HCT116 (cell line): ENCODE measurements at regions not wholly inside any gene's neighbourhood (a gene's known extent, or its start where the extent isn't known, plus 50 kb on each side); places are given as distances from the start of the nearest gene placed in this dataset.

Source experiments
- ATAC-seq: fragments of 200-7000 bp; cut with Tn5 transposase; 2 replicates; pipeline ENCODE4 v1.9.1; 2020; ENCODE audit warnings: mild to moderate bottlenecking, moderate library complexity
- BruUV-seq: library from RNA; stranded (reverse); fragments of 400-500 nt; replicated peaks from 2 replicates; lab custom pipeline; 2021; lab: Mats Ljungman, UMichigan
- CTCF ChIA-PET: fragments of 300-600 bp; sonication (Branson Sonifier 250); formaldehyde crosslinking; loops from one replicate; lab custom pipeline; 2021; ENCODE audit warnings: antibody characterized with exemption; lab: Charles Lee
- POLR2A ChIA-PET: fragments of 300-600, 350-600 bp; sonication (Branson Sonifier 250); formaldehyde crosslinking; loops from one replicate; lab custom pipeline; 2021; ENCODE audit warnings: antibody characterized with exemption; lab: Charles Lee
- RAD21 ChIA-PET, 2 experiments: fragments of 300-600 bp; sonication (Branson Sonifier 250); formaldehyde crosslinking; loops; one replicate each; lab custom pipeline; 2023; ENCODE audit warnings: low total read pairs in 2 of 2; ENCODE audit not compliant: uncharacterized antibody in 2 of 2, unreplicated experiment in 2 of 2, low non-redundant PET in 1 of 2; lab: Charles Lee
- DNase-seq: peaks from one replicate; pipeline ENCODE4 v3.0.0-alpha.2; 2010; ENCODE audit warnings: low read depth, low spot score
- H2AFZ ChIP-seq: fragments of 200-600 bp; shearing (Covaris generic), sonication (generic); 2 replicates; pipeline ENCODE4 v1.6.1; 2017; ENCODE audit warnings: low read depth, mixed run types, mixed read lengths, antibody characterized with exemption, low read length; ENCODE audit not compliant: poor library complexity, severe bottlenecking
- H3K27ac ChIP-seq: 2 replicates; pipeline ENCODE4 v1.5.1; 2012; ENCODE audit warnings: low read depth, low read length
- H3K27me3 ChIP-seq: fragments of 200-600 bp; sonication (generic); 2 replicates; pipeline ENCODE4 v1.6.1; 2016; ENCODE audit warnings: mixed run types, low read length, mixed read lengths; ENCODE audit not compliant: insufficient read depth
- H3K36me3 ChIP-seq, 2 experiments: fragments of 200-500 bp in 1 of 2; fragments of 200-600 bp in 1 of 2; sonication (Bioruptor generic) in 1 of 2; sonication (generic) in 1 of 2; 2 replicates each; pipeline versions ENCODE4 v1.5.1 to v1.6.1; 2014 to 2016; ENCODE audit warnings: low read length in 2 of 2, inconsistent platforms in 1 of 2, mixed read lengths in 1 of 2, mixed run types in 1 of 2; ENCODE audit not compliant: insufficient read depth in 2 of 2, control insufficient read depth in 1 of 2
- H3K4me1 ChIP-seq, 2 experiments: fragments of 200-600 bp in 1 of 2; sonication (generic) in 1 of 2; 2 replicates each; pipeline versions ENCODE4 v1.5.1 to v1.6.1; 2012 to 2017; ENCODE audit warnings: low read length in 2 of 2, inconsistent platforms in 1 of 2, mild to moderate bottlenecking in 1 of 2, mixed read lengths in 1 of 2, mixed run types in 1 of 2, moderate library complexity in 1 of 2; ENCODE audit not compliant: insufficient read depth in 2 of 2, control insufficient read depth in 1 of 2
- H3K4me2 ChIP-seq: fragments of 200-600 bp; sonication (generic); 2 replicates; pipeline ENCODE4 v1.6.1; 2017; ENCODE audit warnings: mixed run types, low read length, mixed read lengths
- H3K4me3 ChIP-seq, 2 experiments: fragments of 200-600 bp in 1 of 2; sonication (generic) in 1 of 2; replicated peaks in 1 of 2; 2 replicates each; pipeline ENCODE4 v1.5.1; 2011 to 2016; ENCODE audit warnings: low read length in 2 of 2, control low read depth in 1 of 2, low read depth in 1 of 2, mild to moderate bottlenecking in 1 of 2, mixed read lengths in 1 of 2, mixed run types in 1 of 2
- H3K79me2 ChIP-seq: fragments of 200-600 bp; sonication (generic); 2 replicates; pipeline ENCODE4 v1.6.1; 2017; ENCODE audit warnings: mild to moderate bottlenecking, mixed run types, low read length, moderate library complexity, mixed read lengths; ENCODE audit not compliant: insufficient read depth
- H3K9ac ChIP-seq: fragments of 200-600 bp; sonication (generic); 2 replicates; pipeline ENCODE4 v1.6.1; 2016; ENCODE audit warnings: low read length, mixed read lengths
- H3K9me2 ChIP-seq: fragments of 200-600 bp; sonication (generic), shearing (Covaris generic); 2 replicates; pipeline ENCODE4 v1.6.1; 2017; ENCODE audit warnings: mixed run types, mild to moderate bottlenecking, moderate library complexity; ENCODE audit not compliant: insufficient read depth
- H3K9me3 ChIP-seq, 2 experiments: fragments of 200-500 bp in 1 of 2; fragments of 200-600 bp in 1 of 2; sonication (Bioruptor generic) in 1 of 2; sonication (generic) in 1 of 2; 2 replicates each; pipeline ENCODE4 v1.6.1; 2014 to 2017; ENCODE audit warnings: low read length in 2 of 2, mixed read lengths in 2 of 2, inconsistent platforms in 1 of 2, low read depth in 1 of 2, mild to moderate bottlenecking in 1 of 2, mixed run types in 1 of 2, moderate library complexity in 1 of 2; ENCODE audit not compliant: control insufficient read depth in 1 of 2, insufficient read depth in 1 of 2
- H4K20me1 ChIP-seq: fragments of 200-600 bp; sonication (generic), shearing (Covaris generic); 2 replicates; pipeline ENCODE4 v1.6.1; 2017; ENCODE audit warnings: mixed run types, mild to moderate bottlenecking, moderate library complexity; ENCODE audit not compliant: insufficient read depth
- ATF3 ChIP-seq: IDR thresholded peaks from 2 replicates; pipeline ENCODE4 v1.6.1; 2012
- CBX3 ChIP-seq: IDR thresholded peaks from 2 replicates; pipeline ENCODE4 v1.6.1; 2012; ENCODE audit warnings: low read depth
- CEBPB ChIP-seq: IDR thresholded peaks from 2 replicates; pipeline ENCODE4 v1.6.1; 2012; ENCODE audit warnings: low read depth
- ELF1 ChIP-seq: IDR thresholded peaks from 2 replicates; pipeline ENCODE4 v1.6.1; 2012; ENCODE audit warnings: low read depth, borderline replicate concordance
- EZH2 ChIP-seq: fragments of 200-600 bp; sonication (generic); IDR thresholded peaks from 2 replicates; pipeline ENCODE4 v1.6.1; 2017; ENCODE audit warnings: antibody characterized with exemption, mixed run types
- EZH2phosphoT487 ChIP-seq: fragments of 200-600 bp; IDR thresholded peaks from 2 replicates; pipeline ENCODE4 v1.6.1; 2018; ENCODE audit warnings: antibody characterized with exemption, borderline replicate concordance
- JUND ChIP-seq: IDR thresholded peaks from 2 replicates; pipeline ENCODE4 v1.6.1; 2012
- POLR2AphosphoS5 ChIP-seq: IDR thresholded peaks from 2 replicates; pipeline ENCODE4 v1.6.1; 2011; ENCODE audit warnings: mild to moderate bottlenecking, low read depth, low read length, moderate library complexity
- SP1 ChIP-seq: IDR thresholded peaks from 2 replicates; pipeline ENCODE4 v1.6.1; 2012; ENCODE audit warnings: low read depth
- TCF7L2 ChIP-seq: IDR thresholded peaks from 2 replicates; pipeline ENCODE4 v1.7.0; 2011; ENCODE audit warnings: borderline replicate concordance, inconsistent platforms; ENCODE audit not compliant: insufficient read depth, insufficient read length; ENCODE audit errors: extremely low read depth
- YY1 ChIP-seq: IDR thresholded peaks from 2 replicates; pipeline ENCODE4 v1.6.1; 2011; ENCODE audit warnings: low read length, low read depth, moderate library complexity, mild to moderate bottlenecking; ENCODE audit not compliant: insufficient replicate concordance; ENCODE audit errors: extremely low read depth
- ZFX ChIP-seq: fragments of 450-650 bp; IDR thresholded peaks from 2 replicates; pipeline ENCODE4 v1.6.1; 2017
- intact Hi-C: fragments of 100-400 bp; cut with micrococcal nuclease; formaldehyde crosslinking; loops from 2 replicates; pipeline ENCODE4 v1.10.0; 2022
- TF ChIP-seq, protein P1 (sequence below): IDR thresholded peaks from 2 replicates; pipeline ENCODE4 v1.6.1; 2012
- TF ChIP-seq, protein P2 (sequence below): IDR thresholded peaks from 2 replicates; pipeline ENCODE4 v1.6.1; 2011; ENCODE audit warnings: mild to moderate bottlenecking, low read length, moderate library complexity; ENCODE audit not compliant: insufficient replicate concordance; ENCODE audit errors: extremely low read depth

DNA sequence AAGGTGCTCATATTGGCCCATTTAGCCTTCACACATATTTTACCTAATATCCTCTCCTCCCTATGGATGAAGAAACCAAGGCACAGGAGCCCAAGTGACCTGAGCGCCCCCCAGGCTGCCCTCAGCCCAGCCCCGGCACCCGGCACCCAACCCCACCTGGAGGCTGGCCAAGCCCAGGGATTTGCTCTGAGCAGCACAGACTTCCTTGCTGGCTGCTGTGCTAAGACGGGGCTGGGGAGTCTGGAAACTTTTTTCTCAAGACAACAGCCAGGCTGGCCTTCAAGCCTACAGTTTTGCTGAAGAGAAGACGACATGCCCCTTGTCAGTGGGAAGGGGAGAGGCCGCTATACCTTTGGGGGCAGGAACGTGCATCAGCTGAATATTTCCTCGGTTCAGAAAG lies 52.7 kb upstream of the LAMA1 start:
- RAD21 ChIA-PET = no interaction called here
- Histone ChIP-seq H3K4me1 (no peaks in the 10 kb centered on the region), H2AFZ (no peak overlapping the region), H3K9me3 (peaks cover 0 to 21% of the 10 kb centered on the region in 2 experiments; a peak in 1 of 4 replicates), H3K9ac (no peak overlapping the region), H3K27me3 (no peaks in the 10 kb centered on the region), H3K9me2 (no peaks in the 10 kb centered on the region), H3K27ac (no peak overlapping the region), H4K20me1 (no peaks in the 10 kb centered on the region), H3K36me3 (no peaks in the 10 kb centered on the region), H3K79me2 (no peaks in the 10 kb centered on the region), H3K4me2 (no peak overlapping the region), H3K4me3 (no peak overlapping the region)
- CTCF ChIA-PET = no interaction called here
- POLR2A ChIA-PET = no interaction called here
- intact Hi-C loops = no loop called here
- ATAC-seq = no peak
- no peak for DNase-seq
- TF ChIP-seq EZH2 (no peak), ATF3 (no peak), JUND (no peak), EZH2phosphoT487 (no peak), SP1 (no peak), ZFX (no peak), POLR2AphosphoS5 (no peak), ELF1 (no peak), CBX3 (no peak), YY1 (no peak), CEBPB (no peak), TCF7L2 (no peak)
- TF ChIP-seq, protein P1, sequence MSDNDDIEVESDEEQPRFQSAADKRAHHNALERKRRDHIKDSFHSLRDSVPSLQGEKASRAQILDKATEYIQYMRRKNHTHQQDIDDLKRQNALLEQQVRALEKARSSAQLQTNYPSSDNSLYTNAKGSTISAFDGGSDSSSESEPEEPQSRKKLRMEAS = no peak
- TF ChIP-seq, protein P2, sequence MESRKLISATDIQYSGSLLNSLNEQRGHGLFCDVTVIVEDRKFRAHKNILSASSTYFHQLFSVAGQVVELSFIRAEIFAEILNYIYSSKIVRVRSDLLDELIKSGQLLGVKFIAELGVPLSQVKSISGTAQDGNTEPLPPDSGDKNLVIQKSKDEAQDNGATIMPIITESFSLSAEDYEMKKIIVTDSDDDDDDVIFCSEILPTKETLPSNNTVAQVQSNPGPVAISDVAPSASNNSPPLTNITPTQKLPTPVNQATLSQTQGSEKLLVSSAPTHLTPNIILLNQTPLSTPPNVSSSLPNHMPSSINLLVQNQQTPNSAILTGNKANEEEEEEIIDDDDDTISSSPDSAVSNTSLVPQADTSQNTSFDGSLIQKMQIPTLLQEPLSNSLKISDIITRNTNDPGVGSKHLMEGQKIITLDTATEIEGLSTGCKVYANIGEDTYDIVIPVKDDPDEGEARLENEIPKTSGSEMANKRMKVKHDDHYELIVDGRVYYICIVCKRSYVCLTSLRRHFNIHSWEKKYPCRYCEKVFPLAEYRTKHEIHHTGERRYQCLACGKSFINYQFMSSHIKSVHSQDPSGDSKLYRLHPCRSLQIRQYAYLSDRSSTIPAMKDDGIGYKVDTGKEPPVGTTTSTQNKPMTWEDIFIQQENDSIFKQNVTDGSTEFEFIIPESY = no peak
- BruUV-seq = no TSS peak
